Cardiac muscle cell (in vitro differentiated cells and primary cell): ENCODE measurements at regions not wholly inside any gene's neighbourhood (a gene's known extent, or its start where the extent isn't known, plus 50 kb on each side); places are given as distances from the start of the nearest gene placed in this dataset.

Source experiments
- DNase-seq, 2 donors: peaks; one replicate each; pipeline versions ENCODE4 v3.0.0 to v3.0.0-alpha.2; 2010 to 2017; ENCODE audit warnings: low read depth in 1 of 2, low spot score in 1 of 2
- H3K27ac ChIP-seq: fragments of 200-600 bp; sonication (generic); 2 replicates; pipeline ENCODE4 v1.5.1; 2016
- H3K27me3 ChIP-seq: fragments of 200-600 bp; sonication (generic); 2 replicates; pipeline ENCODE4 v1.6.0; 2016; ENCODE audit warnings: control low read depth
- H3K36me3 ChIP-seq: fragments of 200-600 bp; sonication (generic); 2 replicates; pipeline ENCODE4 v1.5.1; 2016; ENCODE audit warnings: control low read depth
- H3K4me1 ChIP-seq: fragments of 200-600 bp; sonication (generic); 2 replicates; pipeline ENCODE4 v1.8.1; 2017; ENCODE audit warnings: low read depth, mild to moderate bottlenecking, mixed run types
- H3K4me3 ChIP-seq: fragments of 200-600 bp; sonication (generic); 2 replicates; pipeline ENCODE4 v1.5.1; 2016; ENCODE audit warnings: mild to moderate bottlenecking
- H3K9me3 ChIP-seq: fragments of 200-600 bp; sonication (generic); 2 replicates; pipeline ENCODE4 v1.5.1; 2017; ENCODE audit warnings: low read depth, mild to moderate bottlenecking, control low read depth
- TF ChIP-seq, protein P1 (sequence below): IDR thresholded peaks from 2 replicates; pipeline ENCODE4 v1.5.1; 2012; ENCODE audit warnings: low read depth, mild to moderate bottlenecking, low read length

DNA sequence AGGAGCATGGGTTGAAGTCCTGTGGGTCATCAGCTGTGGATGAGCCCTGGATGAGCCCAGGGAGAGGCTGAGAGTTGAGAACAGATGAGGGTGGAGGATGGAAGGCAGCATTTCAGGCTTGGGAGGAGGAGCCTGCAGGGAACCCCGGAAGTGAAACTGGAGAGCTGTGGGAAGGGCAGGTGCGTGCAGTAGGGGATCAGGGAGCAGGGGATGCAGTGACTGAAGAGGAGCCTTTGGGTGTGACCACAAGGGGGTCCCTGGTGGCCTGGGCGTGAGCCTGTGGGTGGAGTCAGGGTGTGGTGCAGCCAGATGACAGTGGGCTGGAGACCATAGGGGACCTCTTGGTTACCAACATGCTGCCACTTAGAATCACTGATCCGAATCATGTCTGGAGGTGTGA lies 115.5 kb downstream of the PAPOLA start:
- Histone ChIP-seq H3K4me3 (no peak overlapping the region), H3K27me3 (no peaks in the 10 kb centered on the region), H3K9me3 (no peaks in the 10 kb centered on the region), H3K4me1 (no peaks in the 10 kb centered on the region), H3K36me3 (no peaks in the 10 kb centered on the region), H3K27ac (no peak overlapping the region)
- no peak for DNase-seq
- TF ChIP-seq, protein P1, sequence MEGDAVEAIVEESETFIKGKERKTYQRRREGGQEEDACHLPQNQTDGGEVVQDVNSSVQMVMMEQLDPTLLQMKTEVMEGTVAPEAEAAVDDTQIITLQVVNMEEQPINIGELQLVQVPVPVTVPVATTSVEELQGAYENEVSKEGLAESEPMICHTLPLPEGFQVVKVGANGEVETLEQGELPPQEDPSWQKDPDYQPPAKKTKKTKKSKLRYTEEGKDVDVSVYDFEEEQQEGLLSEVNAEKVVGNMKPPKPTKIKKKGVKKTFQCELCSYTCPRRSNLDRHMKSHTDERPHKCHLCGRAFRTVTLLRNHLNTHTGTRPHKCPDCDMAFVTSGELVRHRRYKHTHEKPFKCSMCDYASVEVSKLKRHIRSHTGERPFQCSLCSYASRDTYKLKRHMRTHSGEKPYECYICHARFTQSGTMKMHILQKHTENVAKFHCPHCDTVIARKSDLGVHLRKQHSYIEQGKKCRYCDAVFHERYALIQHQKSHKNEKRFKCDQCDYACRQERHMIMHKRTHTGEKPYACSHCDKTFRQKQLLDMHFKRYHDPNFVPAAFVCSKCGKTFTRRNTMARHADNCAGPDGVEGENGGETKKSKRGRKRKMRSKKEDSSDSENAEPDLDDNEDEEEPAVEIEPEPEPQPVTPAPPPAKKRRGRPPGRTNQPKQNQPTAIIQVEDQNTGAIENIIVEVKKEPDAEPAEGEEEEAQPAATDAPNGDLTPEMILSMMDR = no peak

DNA sequence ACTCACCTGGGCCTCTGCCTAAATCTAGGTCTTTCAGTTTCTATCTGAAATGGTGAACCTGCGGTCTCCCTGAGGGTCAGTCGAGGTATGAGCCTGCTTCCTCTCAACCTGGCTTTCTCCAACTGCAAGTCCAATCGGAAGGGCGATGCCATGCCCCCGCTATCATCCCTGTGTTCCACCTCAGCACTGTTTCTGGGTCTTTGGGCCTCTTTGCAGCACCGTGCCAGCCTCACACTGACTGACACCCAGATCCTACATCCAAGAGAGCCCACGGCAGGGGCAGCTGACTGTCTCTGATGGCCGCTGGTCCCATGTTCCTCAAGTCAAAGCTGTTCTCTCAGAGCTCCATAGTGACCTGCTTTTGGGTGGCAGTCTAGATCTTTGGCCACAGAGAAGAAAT lies 120.7 kb downstream of the PAPOLA start:
- Histone ChIP-seq H3K27ac (no peak overlapping the region), H3K4me3 (no peak overlapping the region), H3K27me3 (no peaks in the 10 kb centered on the region), H3K9me3 (no peaks in the 10 kb centered on the region), H3K36me3 (no peaks in the 10 kb centered on the region), H3K4me1 (no peaks in the 10 kb centered on the region)
- TF ChIP-seq, protein P1 = no peak
- DNase-seq = no peak

DNA sequence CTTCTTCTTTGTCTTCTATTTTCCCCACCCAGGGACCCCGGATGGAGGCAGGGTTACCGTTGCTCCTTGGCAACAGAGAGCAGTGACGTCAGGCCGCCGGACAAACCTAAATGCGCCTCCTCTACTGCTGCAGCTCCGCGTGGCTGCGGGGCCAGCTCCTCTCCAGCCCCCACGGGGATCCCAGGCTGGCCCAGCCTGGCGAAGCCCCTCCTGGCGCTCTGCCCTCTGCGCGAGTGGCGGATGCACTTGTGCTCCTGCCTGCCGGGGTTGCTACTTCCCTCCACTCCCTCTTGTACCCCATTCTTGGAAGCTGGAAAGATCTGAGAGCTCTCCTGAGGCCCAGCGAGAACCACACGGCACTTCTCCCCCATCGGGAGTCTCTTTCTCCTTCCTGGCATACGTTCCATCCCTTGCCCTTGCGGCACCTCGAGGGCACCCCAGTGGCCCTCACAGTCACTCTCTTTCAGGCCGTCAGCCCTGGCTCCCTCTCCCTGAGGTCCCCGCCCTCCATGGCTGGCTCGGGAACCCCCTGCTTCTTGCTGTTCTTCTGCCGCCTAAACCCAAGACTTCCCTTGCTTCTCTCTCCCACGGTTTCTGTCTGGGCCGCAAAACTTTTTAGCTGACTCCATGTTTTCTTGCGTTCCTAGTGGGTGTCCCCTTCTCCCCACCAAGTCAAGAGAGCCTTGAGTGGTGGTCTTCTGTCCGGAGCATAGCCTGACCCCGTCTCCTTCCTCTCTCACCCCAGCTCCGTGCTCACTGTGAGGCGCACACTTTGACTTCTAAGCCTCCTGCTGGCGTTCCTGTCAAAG lies 121.7 kb downstream of the PAPOLA start:
- no peak for DNase-seq
- Histone ChIP-seq H3K27me3 (no peaks in the 10 kb centered on the region), H3K9me3 (no peaks in the 10 kb centered on the region), H3K36me3 (no peaks in the 10 kb centered on the region), H3K4me1 (no peaks in the 10 kb centered on the region), H3K4me3 (no peak overlapping the region), H3K27ac (no peak overlapping the region)
- TF ChIP-seq, protein P1 = no peak

DNA sequence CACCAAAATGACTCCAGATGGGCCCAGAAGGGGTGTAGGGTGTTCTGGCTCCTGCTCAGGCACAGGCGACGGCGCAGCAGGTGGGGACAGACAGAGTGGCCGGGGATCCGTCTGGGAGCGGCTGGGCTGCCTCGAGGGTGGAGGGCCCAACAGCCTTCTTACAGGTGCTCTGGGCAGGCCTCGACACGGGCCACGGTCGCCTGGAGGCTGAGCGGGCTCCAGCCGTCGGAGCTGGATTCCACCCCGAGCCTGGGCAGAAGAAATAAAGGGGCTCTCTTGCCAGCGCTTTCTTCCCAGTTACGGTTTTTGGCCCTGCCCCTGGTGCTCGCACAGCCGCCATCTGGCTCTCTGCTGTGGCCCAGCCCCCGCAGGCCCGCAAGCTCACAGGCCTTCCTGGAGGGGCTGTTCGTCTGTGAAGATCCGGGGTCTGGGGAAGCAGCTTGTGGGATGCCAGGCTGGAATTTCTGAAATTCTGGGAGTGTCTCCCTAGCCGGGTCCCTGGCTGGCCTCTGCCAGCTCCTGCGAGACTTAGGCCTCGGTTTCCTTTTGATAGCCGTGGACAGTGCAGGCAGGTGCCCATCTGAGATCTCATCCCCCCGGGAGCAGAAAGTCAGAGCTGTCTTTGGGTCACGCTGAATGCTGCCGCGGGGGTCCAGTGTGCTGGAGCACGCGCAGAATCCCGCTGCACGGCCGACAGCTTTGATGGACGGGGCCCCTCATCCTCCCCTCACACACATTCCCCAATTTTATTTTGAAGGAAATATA lies 122.7 kb downstream of the PAPOLA start:
- DNase-seq = no peak
- no peak overlapping the region for H3K4me3 ChIP-seq
- H3K27me3 ChIP-seq = no peaks in the 10 kb centered on the region
- H3K4me1 ChIP-seq = no peaks in the 10 kb centered on the region
- H3K27ac ChIP-seq = no peak overlapping the region
- no peaks in the 10 kb centered on the region for H3K36me3 ChIP-seq
- TF ChIP-seq, protein P1 = no peak
- no peaks in the 10 kb centered on the region for H3K9me3 ChIP-seq

DNA sequence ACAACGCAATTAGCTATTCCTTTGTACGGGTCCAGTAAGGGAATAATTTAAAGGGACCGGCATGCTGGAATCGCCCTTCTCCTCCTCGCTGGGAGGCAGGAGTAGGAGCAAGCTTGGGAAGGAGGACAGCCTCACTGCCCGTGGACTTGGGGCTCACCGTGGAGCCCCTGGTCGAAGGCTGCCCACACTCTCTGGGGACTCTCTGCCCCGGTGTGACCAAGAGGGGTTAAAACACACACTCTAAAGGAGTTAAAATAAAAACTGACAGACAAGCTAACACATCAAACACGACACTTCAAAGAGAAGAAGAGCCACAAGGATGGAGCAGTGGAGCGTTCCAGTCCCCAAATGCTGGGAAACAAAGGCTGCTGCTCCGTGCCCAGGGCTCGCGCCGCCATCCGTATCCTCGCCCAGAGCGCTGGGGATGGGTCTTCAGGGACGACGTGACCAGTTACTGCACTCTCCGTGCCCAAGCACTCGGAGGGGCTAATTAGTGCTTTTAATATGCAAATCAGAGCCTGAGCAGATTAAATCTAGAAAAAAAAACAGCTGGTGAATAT lies 123.3 kb downstream of the PAPOLA start:
- no peaks in the 10 kb centered on the region for H3K4me1 ChIP-seq
- TF ChIP-seq, protein P1 = no peak
- H3K27me3 ChIP-seq = no peaks in the 10 kb centered on the region
- no peak for DNase-seq
- no peaks in the 10 kb centered on the region for H3K9me3 ChIP-seq
- H3K36me3 ChIP-seq = no peaks in the 10 kb centered on the region
- H3K4me3 ChIP-seq = no peak overlapping the region
- H3K27ac ChIP-seq = no peak overlapping the region
